ENCODE measurements at regions not wholly inside any gene's neighbourhood (a gene's known extent, or its start where the extent isn't known, plus 50 kb on each side); places are given as distances from the start of the nearest gene placed in this dataset.

DNA sequence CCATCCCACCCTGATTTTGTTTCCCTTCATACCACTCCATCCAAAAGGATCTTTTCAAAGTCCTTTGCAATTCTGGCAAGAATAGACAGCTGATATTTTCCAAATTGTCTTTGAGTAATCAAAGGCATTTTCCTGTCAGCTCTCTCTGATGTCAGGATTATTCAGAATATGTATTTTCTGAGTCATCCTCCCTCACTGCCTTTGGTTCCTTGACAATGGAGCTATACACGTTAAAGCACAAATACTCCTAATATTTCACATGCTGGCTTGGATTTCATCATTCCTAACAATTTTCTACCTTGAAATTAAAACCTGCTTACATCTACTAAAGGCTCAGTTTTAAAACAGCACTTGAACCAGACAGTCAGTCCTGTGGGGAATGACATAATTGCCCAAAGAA, 379.4 kb downstream of the GADD45G start:
- DNase-seq (no peak), ATAC-seq (no peak)
- intact Hi-C loops (cut with DNase I, micrococcal nuclease) = no loop called here
- TF ChIP-seq, protein P1, sequence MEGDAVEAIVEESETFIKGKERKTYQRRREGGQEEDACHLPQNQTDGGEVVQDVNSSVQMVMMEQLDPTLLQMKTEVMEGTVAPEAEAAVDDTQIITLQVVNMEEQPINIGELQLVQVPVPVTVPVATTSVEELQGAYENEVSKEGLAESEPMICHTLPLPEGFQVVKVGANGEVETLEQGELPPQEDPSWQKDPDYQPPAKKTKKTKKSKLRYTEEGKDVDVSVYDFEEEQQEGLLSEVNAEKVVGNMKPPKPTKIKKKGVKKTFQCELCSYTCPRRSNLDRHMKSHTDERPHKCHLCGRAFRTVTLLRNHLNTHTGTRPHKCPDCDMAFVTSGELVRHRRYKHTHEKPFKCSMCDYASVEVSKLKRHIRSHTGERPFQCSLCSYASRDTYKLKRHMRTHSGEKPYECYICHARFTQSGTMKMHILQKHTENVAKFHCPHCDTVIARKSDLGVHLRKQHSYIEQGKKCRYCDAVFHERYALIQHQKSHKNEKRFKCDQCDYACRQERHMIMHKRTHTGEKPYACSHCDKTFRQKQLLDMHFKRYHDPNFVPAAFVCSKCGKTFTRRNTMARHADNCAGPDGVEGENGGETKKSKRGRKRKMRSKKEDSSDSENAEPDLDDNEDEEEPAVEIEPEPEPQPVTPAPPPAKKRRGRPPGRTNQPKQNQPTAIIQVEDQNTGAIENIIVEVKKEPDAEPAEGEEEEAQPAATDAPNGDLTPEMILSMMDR (IDR thresholded peaks at IDR 0.05) = no peak
- Histone ChIP-seq H3K36me3 (ENCODE audit: low read depth) (no peaks in the 10 kb centered on the region), H3K4me1 (ENCODE audit: low read depth) (no peaks in the 10 kb centered on the region), H3K9me3 (no peaks in the 10 kb centered on the region), H3K4me3 (no peak overlapping the region)

DNA sequence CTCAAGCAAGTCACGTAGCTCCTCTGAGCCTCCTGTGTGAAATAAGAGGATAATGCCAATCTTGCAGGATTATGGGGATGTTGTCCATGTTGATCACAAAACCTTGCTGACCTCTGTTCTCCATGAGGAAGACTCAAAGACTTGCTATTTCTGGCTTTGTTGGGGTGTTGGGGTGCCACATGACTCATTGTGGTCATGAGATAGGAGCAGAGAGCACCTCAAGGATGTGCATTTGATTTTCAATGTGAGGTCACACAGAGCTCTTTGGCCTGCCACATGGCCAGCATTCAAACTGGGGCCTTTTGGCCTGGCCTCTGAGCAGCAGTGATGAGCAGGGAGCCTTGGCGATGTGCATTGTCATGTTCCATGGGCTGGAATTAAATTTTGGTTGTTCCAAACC, 380.3 kb downstream of the GADD45G start:
- Histone ChIP-seq H3K4me3 (no peak overlapping the region), H3K4me1 (ENCODE audit: low read depth) (no peaks in the 10 kb centered on the region), H3K9me3 (no peaks in the 10 kb centered on the region), H3K36me3 (ENCODE audit: low read depth) (no peaks in the 10 kb centered on the region)
- no peak for ATAC-seq
- TF ChIP-seq, protein P1 (IDR thresholded peaks at IDR 0.05) = no peak
- intact Hi-C loops (cut with DNase I, micrococcal nuclease) = no loop called here
- no peak for DNase-seq

- Histone ChIP-seq H3K4me1 (ENCODE audit: low read depth) (no peaks in the 10 kb centered on the region), H3K4me3 (no peak overlapping the region), H3K36me3 (ENCODE audit: low read depth) (no peaks in the 10 kb centered on the region), H3K9me3 (no peaks in the 10 kb centered on the region)
- TF ChIP-seq, protein P1 (IDR thresholded peaks at IDR 0.05) = no peak
- ATAC-seq (no peak), DNase-seq (no peak)
- intact Hi-C loops (cut with DNase I, micrococcal nuclease) = no loop called here
Observed at GRCh38 chr9:89986190-89986589, 381.4 kb downstream of the GADD45G start.

DNA sequence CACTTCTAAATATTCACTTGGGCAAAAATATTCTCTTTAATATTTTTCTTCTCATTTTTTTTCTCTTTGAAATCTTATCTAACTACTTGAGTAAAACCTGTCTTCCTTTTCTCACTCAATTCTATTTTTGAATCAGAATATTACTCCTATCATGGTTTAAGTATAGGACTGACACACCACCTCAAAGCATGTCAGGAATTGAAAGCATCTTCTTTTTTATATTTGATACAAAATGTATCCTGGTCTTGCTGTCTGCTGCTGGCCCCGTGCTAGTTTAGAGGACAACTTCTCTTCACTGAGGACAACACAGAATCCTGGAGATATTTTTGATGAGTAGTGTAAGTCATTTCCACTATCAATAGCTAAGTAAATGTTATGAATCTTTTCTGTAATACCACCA, 383.6 kb downstream of the GADD45G start:
- Histone ChIP-seq H3K36me3 (ENCODE audit: low read depth) (no peaks in the 10 kb centered on the region), H3K4me1 (ENCODE audit: low read depth) (peaks cover 7% of the 10 kb centered on the region), H3K4me3 (no peak overlapping the region), H3K9me3 (no peaks in the 10 kb centered on the region)
- ATAC-seq (no peak), DNase-seq (no peak)
- intact Hi-C loops (cut with DNase I, micrococcal nuclease) = no loop called here
- TF ChIP-seq, protein P1 (IDR thresholded peaks at IDR 0.05) = no peak

- ATAC-seq = no peak
- H3K4me1 ChIP-seq (ENCODE audit: low read depth) = peaks cover 20% of the 10 kb centered on the region
Observed at GRCh38 chr9:89991204-89991790, 386.5 kb downstream of the GADD45G start.

More at GRCh38 chr9:89991204-89991790, 386.5 kb downstream of the GADD45G start:
- Histone ChIP-seq H3K36me3 (ENCODE audit: low read depth) (no peaks in the 10 kb centered on the region), H3K9me3 (no peaks in the 10 kb centered on the region), H3K4me3 (no peak overlapping the region)
- intact Hi-C loops (cut with DNase I, micrococcal nuclease) = no loop called here
- no peak for DNase-seq
- TF ChIP-seq, protein P1 (IDR thresholded peaks at IDR 0.05) = no peak
